Thoracic aorta (tissue), 2 donors: ENCODE measurements at regions not wholly inside any gene's neighbourhood (a gene's known extent, or its start where the extent isn't known, plus 50 kb on each side); places are given as distances from the start of the nearest gene placed in this dataset.

Source experiments
- ATAC-seq: fragments of 150-250 bp; one replicate; pipeline ENCODE4 v1.8.0; 2017; ENCODE audit warnings: low read depth; ENCODE audit not compliant: insufficient number of reproducible peaks, low FRiP score
- DNase-seq: peaks from one replicate; pipeline ENCODE4 v3.0.0-alpha.2; 2020; ENCODE audit warnings: low spot score
- H3K27ac ChIP-seq, 2 donors: fragments of 200-600 bp; sonication (generic); 1 replicate in 1 of 2; 2 replicates in 1 of 2; pipeline ENCODE4 v1.5.1; 2016; ENCODE audit warnings: mild to moderate bottlenecking in 2 of 2, moderate library complexity in 2 of 2
- H3K27me3 ChIP-seq: fragments of 200-600 bp; sonication (generic); replicated peaks from 2 replicates; pipeline ENCODE4 v1.6.0; 2016; ENCODE audit warnings: mild to moderate bottlenecking; ENCODE audit not compliant: insufficient read depth
- H3K36me3 ChIP-seq: fragments of 200-600 bp; sonication (generic); one replicate; pipeline ENCODE4 v1.5.1; 2016
- H3K4me1 ChIP-seq, 2 donors: fragments of 200-600 bp; sonication (generic); 1 replicate in 1 of 2; 2 replicates in 1 of 2; pipeline versions ENCODE4 v1.5.1 to v1.6.0; 2016; ENCODE audit warnings: low read depth in 2 of 2, mild to moderate bottlenecking in 1 of 2; ENCODE audit not compliant: control insufficient read depth in 1 of 2
- H3K4me3 ChIP-seq: fragments of 200-600 bp; sonication (generic); 2 replicates; pipeline ENCODE4 v1.5.1; 2016; ENCODE audit warnings: mild to moderate bottlenecking
- H3K9me3 ChIP-seq: fragments of 200-600 bp; sonication (generic); 2 replicates; pipeline ENCODE4 v1.5.1; 2016
- TF ChIP-seq, protein P1 (sequence below): fragments of 200-600 bp; sonication (generic); IDR thresholded peaks from one replicate; pipeline ENCODE4 v1.5.1; 2019; ENCODE audit warnings: antibody characterized with exemption

DNA sequence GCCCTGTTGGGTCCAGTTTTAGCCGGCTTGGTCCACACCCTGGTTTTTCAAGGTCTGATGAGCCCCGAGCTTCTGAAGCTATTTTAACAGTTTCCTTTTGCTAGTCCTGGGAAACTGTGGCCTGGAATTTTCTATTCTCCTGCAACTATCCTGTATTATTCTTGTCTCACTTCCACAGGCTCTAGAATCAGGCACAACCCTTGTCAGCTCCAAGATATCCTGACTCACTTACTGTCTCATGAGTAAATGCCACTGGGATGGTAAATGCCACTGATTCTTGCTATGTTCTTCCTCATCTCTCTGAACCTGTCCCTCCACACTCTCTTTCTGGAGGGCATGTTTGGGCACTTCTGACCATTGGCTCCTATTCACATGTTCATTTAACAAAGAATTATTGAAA is 611.5 kb upstream of the IGFBP3 start:
- no peak overlapping the region for H3K4me3 ChIP-seq
- no peak for ATAC-seq
- no peaks in the 10 kb centered on the region for H3K27me3 ChIP-seq
- H3K4me1 ChIP-seq: no peaks in the 10 kb centered on the region
- H3K27ac ChIP-seq: no peak overlapping the region
- no peak for DNase-seq
- TF ChIP-seq, protein P1, sequence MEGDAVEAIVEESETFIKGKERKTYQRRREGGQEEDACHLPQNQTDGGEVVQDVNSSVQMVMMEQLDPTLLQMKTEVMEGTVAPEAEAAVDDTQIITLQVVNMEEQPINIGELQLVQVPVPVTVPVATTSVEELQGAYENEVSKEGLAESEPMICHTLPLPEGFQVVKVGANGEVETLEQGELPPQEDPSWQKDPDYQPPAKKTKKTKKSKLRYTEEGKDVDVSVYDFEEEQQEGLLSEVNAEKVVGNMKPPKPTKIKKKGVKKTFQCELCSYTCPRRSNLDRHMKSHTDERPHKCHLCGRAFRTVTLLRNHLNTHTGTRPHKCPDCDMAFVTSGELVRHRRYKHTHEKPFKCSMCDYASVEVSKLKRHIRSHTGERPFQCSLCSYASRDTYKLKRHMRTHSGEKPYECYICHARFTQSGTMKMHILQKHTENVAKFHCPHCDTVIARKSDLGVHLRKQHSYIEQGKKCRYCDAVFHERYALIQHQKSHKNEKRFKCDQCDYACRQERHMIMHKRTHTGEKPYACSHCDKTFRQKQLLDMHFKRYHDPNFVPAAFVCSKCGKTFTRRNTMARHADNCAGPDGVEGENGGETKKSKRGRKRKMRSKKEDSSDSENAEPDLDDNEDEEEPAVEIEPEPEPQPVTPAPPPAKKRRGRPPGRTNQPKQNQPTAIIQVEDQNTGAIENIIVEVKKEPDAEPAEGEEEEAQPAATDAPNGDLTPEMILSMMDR: no peak
- H3K9me3 ChIP-seq: no peaks in the 10 kb centered on the region
- no peaks in the 10 kb centered on the region for H3K36me3 ChIP-seq

DNA sequence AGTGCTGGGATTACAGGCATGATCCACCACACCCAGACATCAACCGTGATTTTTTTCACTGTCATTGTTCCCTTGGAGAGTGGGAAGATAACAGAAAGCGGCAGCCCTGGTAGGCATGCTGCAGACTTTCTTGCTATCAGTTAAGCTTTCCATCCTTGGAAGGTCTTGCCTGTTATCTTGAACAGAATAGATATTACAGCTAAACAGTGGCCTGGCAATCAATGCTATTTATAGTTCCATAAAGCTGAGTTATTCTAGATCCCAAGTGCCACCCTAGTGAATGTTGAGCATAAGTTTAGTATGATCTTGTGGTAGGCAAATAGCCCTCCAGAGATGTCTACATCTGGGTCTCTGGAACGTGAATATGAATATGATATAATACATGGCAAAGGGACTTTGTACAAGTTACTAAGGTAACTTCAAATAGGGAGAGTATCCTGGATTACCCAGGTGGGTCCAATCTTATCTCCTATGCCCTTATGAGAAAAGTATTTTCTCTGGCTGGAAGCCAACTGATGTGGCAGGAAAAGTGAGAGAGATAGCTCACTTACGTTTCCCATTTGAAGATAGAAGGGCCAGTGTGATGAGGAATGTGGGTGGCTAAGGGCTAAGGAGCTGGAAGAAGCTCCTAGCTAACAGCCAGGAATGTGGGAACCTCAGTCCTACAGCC is 609.1 kb upstream of the IGFBP3 start:
- Histone ChIP-seq H3K4me1 (no peaks in the 10 kb centered on the region), H3K27ac (no peak overlapping the region), H3K4me3 (no peak overlapping the region), H3K36me3 (no peaks in the 10 kb centered on the region), H3K27me3 (no peaks in the 10 kb centered on the region), H3K9me3 (no peaks in the 10 kb centered on the region)
- TF ChIP-seq, protein P1: no peak
- no peak for DNase-seq
- no peak for ATAC-seq

DNA sequence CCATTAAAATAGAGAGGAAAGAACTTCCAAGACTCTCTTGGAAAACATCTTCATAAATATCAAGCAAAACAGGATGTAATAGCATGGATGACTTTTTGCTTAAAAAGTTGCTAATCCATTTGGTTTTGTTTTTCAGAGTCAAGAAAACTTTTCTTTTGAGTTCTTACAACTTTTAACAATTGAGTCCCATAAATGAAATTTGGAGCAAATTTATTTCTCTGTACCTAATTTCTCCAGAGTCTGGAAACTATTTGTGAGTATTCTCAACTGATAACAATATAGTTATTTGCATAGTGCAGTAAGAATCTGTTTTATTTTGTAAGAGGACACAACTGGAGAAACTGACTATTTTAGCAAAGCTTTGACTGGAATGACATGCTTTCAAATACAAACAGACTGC is 606.3 kb upstream of the IGFBP3 start:
- Histone ChIP-seq H3K36me3 (no peaks in the 10 kb centered on the region), H3K4me1 (no peaks in the 10 kb centered on the region), H3K27me3 (no peaks in the 10 kb centered on the region), H3K9me3 (no peaks in the 10 kb centered on the region), H3K27ac (no peak overlapping the region), H3K4me3 (no peak overlapping the region)
- ATAC-seq: no peak
- TF ChIP-seq, protein P1: no peak
- no peak for DNase-seq

DNA sequence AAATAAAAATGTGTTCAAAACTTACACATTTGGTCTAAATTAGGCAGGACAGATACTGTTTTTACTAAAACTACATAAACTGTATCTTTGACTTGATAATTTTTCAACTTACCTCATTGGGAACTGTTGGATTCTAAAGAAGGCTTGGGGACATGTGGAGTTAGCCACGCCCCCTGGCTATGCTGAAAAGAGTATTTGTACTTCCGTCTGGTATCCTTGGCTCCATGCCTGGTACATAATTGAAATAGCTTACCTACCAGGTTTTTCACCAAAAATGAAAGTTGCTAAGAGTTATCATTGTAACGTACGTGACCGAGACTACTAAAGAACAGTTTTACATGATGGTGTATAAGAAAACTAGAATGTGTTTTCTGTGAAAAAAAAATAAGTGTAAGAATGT is 604.8 kb upstream of the IGFBP3 start:
- TF ChIP-seq, protein P1: no peak
- ATAC-seq: no peak
- Histone ChIP-seq H3K27me3 (no peaks in the 10 kb centered on the region), H3K9me3 (no peaks in the 10 kb centered on the region), H3K36me3 (no peaks in the 10 kb centered on the region), H3K4me1 (no peaks in the 10 kb centered on the region), H3K27ac (no peak overlapping the region), H3K4me3 (no peak overlapping the region)
- no peak for DNase-seq

DNA sequence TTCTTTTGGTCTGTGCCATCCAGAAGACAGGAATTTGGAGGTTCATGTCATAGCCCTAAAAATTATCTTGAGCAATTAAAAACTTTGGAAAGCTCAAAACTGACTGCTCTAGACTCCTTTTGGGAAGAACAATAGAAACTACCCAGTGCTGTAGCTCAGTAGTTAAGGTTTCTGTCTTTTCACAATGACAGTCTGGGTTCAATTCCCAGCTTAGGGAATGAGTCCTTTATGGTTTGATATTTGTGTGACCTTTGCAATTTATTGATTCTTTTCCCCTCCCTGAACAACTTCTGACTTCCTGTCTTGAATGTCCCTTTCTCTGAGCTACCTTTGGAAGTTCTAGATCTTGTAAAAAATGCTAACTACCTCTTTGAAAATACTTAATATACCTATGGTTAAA is 603.3 kb upstream of the IGFBP3 start:
- Histone ChIP-seq H3K27me3 (no peaks in the 10 kb centered on the region), H3K4me1 (no peaks in the 10 kb centered on the region), H3K27ac (no peak overlapping the region), H3K9me3 (no peaks in the 10 kb centered on the region), H3K4me3 (no peak overlapping the region), H3K36me3 (no peaks in the 10 kb centered on the region)
- ATAC-seq (no peak), DNase-seq (no peak)
- TF ChIP-seq, protein P1: no peak
